Midbrain (tissue), 1 donor: ENCODE measurements at regions not wholly inside any gene's neighbourhood (a gene's known extent, or its start where the extent isn't known, plus 50 kb on each side); places are given as distances from the start of the nearest gene placed in this dataset.

ENCODE experiments used
- DNase-seq: peaks from one replicate; lab custom pipeline; 2025; lab: John Stamatoyannopoulos, UW

DNA sequence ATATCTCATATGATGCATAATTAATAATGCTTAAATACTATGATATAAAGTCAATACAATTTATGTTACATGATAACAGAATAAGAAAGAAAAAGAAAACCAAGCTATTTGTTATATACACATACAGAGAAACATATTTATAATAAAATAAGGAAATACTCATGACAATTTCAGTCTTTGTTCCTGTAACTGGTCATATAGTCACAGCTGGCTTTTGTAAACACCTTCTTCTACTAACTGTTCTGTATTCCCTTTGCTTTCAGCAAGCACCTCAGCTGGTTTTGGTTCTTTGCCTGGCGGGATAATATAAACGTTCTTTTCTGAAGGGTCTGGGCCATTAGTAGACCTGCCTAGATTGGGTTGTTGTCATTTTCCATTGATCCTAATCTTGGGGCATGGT is 158.5 kb downstream of the COPS8 start:
- DNase-seq: no peak

GRCh38 chr2:237244976-237245646 is 159.4 kb downstream of the COPS8 start:
- no peak for DNase-seq

- no peak for DNase-seq
These were observed 163.4 kb downstream of the COL6A3 start for GRCh38 chr2:237250599-237250998.

DNA sequence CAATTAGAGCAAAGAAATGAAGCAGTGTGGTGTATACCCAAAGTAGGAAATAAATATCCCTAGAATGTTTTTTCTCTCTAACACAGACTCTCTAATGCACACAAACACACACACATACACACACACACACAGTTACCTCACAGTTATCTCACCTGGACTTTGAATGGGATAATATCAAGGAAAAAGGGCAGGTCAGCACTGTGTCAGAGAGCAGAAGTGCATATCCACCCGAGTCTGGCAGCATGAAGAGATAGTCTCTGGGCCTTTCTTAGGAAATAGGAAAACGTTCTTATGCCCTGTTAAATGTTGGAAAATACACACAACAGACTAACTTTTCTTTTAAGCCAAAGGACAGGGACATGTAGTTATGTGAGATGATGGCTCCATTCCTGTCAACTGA is 162.0 kb downstream of the COL6A3 start:
- no peak for DNase-seq

DNA sequence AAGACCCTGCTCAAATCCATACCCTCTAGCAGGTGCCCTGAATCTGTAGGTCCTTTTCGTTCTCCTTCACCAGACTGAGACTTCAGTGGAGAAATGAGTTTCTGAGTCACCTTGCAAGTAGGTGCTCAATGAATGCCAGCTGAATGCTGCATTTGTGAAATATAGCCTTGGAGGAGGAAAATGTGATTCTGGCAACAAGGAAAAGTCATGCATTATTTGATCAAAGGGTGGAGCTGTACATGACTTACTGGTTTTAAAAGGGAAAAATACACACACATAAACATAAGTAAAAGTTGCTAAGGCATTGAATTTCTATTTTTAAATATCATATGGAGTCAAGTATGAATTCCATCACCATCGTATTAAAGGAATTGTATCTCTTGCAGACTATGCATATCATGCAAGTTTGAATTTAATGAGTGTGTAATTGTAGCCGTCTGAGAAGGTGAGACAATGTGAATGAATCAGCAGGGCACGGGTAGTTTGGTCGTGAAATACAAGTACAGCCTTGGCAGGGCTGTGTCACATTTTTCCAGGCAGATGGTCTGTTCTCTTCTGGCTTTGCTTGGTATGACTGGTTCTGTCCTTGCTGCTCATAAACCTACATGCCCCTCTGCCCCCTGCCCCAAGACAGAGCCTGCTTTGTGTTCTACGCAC is 160.8 kb downstream of the COL6A3 start:
- DNase-seq: no peak

DNA sequence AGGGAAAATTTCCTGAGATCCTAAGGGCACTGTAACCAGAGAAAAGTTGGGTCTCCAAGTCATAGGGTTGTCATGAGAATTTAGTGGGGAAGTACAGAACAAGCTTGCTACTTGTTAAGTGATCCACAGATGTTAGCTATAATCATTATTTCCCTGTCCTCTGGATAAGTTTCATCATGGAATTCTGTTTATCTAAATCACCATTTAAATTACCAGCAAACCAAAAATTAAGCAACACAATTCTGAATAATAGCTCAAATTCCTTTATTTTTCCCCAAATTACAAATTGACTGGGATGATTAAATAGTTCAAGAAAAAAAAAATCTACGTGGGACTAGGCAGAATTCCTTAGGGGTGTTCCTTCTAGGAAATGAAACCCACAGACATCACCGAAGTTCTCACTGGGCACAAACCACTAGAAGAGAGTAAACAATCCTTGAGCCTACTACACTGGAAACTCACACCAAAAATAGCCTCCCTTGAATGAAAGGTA is 159.5 kb downstream of the COL6A3 start:
- DNase-seq: no peak

- no peak for DNase-seq
These were observed 158.9 kb downstream of the COL6A3 start for GRCh38 chr2:237254911-237255578.

GRCh38 chr2:237256887-237257286 is 157.1 kb downstream of the COL6A3 start:
- no peak for DNase-seq

DNA sequence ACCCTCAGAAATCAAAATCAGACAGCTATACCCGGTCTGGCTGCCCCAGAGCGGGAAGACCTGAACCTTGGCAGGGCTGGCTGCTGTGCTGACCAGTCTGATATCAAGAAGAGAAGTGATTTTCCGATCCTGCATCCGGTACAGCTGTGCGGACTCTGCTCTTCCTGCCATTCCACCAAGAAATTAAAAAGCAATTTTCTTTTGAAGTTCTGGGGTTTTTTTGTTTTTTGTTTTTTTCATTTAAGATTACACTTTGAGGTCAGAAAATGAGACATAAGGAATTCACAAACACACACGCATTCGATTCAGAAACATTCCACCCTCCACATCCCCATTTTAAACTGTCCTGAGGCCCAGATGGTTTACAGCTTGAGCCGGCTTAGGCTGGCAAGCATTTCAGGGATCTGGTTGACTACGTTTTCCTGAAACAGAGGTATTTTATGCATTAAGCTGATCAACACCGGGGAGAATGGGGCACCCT is 156.5 kb downstream of the COL6A3 start:
- DNase-seq: no peak

DNA sequence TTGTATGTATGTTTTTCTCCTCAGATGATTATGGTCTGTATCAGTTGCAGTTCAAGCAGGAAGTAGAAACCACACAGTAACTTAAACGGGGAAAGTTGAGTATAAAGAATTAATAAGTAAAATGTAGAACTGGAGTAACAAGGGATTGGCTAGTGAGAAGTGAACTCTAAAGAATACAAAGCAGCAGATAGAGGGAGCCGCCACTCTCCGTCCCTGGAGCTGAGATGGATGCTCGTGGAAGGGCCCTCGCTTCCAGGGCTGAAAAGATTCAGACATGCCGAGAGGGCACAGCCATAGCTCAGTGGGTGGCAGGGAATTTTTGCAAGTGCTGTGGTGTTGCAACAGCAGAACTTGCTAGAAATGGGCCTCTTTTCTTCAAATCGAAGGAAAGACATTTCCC is 155.8 kb downstream of the COL6A3 start:
- DNase-seq: no peak

- DNase-seq: no peak
These were observed 155.3 kb downstream of the COL6A3 start for GRCh38 chr2:237258615-237259014.

DNA sequence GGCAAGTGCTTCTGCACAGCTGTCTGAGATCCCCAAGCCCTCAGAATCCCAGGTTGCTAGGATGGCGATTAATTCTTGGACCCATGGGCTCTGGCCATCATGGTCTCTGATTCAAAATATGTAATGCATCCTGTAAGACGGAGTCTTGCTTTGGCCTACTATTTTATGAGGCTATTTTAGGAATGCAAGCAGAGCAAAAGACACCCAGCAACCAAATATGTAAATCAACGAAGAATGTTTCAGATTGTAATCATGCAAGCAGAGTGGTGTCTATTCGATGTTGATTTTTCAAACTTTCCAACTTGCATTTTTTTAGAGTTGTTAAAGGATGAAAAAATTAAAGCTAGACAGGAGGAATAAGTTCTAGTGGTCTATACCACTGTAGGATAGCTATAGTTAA is 154.8 kb downstream of the COL6A3 start:
- no peak for DNase-seq

DNA sequence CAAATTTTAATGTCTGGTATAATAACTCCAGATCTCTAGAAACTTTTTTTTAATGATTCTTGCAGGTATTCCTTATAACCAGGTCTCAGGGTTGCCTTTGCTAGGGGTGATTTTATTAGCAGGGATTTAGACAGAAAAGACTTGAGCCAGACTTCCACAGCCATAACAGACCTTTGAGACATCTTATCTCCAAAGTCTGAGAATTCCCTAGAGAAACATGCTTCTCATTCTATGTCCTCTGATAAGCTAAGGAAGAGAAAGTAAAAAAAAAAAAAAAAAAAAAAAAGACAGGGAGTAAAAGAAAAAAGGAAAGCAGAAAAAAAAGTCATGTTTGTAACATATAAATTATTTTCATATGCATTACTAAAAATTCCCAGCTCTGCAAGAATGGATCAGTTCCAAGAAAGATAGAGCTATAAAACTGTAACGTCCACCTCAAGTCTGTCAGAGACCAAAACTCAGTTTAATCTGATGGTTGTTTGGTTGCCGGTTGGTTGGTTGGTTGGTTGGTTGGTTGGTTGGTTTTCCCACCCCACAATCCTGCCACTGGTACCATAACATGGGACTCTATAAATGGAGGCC is 153.8 kb downstream of the COL6A3 start:
- no peak for DNase-seq

- DNase-seq: no peak
These were observed 153.3 kb downstream of the COL6A3 start for GRCh38 chr2:237260686-237261085.

GRCh38 chr2:237261327-237261726 is 152.6 kb downstream of the COL6A3 start:
- DNase-seq: no peak

DNA sequence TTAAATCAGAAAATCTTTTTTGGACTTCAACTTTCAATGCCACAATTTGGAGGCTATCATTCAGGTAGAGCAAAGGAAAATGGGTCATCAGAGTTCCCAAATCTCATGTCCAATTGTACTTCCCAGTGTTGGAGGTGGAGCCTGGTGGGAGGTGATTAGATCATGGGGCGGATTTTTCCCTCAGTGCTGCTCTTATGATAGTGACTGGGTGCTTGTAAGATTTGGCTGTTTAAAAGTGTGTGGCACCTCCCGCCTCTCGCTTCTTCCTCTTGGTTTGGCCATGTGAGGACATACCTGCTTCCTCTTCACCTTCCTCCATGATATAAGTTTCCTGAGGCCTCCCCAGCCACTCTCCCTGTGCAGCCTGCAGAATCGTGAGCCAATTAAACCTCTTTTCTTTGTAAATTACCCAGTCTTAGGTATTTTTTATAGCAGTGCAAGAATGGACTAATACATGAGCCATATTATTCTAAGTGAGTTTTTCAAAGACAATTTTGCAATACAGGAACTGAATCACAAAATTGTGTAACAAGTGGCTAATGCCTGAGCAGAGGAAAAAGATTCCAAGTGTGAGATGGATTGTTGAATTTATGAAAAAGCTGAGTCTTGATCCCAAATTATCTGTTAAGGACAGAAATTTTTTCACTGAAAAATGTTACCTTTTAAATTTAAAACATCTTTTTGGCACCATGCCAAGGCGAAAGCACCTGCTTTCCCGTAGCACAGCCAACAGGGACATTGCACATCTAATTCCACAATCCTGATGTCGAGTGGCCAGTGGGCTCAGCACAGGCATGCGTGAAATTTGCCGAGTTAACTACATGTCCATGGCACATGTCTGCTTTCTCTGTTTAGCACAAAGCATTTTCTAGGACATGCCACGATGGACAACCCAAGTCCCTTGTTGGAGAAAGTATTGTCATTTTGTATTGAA is 150.9 kb downstream of the COL6A3 start:
- no peak for DNase-seq

- DNase-seq: no peak
These were observed 149.3 kb downstream of the COL6A3 start for GRCh38 chr2:237264480-237265219.

- DNase-seq: no peak
These were observed 145.8 kb downstream of the COL6A3 start for GRCh38 chr2:237268004-237268708.

DNA sequence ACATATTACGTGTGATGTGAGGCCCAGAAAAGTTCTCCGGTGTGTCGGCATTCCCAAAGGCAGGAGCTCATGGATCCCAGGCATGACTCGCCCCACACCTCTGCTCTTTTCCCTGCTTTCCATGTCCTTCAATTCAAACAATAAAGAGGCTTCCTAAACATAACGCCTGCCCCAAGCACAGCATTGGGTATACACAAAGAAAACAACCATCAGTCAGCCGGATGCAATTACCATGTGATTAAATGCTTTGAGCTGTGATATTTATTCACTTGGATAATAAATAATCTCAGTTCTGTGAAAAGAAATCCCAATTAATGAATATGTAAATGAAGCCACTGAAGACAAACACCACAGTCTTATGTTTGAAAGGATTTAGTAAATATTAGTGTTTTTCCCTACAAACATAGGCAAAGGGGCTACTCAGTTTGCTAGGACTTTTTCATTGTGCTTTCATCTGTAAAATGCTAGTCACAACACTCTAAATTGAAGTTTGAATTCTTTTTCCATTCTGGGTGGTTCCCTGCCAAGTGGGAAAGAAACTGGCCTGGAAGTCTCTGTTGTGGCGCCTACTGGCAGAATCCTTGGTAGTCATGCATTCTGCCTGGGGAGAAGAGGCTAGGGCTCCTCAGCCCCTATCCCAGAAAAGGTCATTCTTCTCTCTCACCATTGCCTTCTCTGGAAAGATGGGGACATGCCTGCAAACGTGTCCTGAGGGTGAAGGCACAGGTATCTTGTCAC is 144.7 kb downstream of the COL6A3 start:
- peak; percentile 53 for DNase-seq
